Stimulated activated CD4-positive, alpha-beta T cell treated with anti-CD3 and anti-CD28 coated beads, Interleukin-1b, Interleukin-23, amount 100 ng/mL, for 24 hours (primary cell): ENCODE measurements at regions not wholly inside any gene's neighbourhood (a gene's known extent, or its start where the extent isn't known, plus 50 kb on each side); places are given as distances from the start of the nearest gene placed in this dataset.

Source experiments
- DNase-seq, 4 experiments: peaks; one replicate each; pipeline ENCODE4 v3.0.0-alpha.2; 2020; ENCODE audit warnings: low read depth in 4 of 4, low spot score in 1 of 4

GRCh38 chr12:60308366-60308991 is 712.6 kb downstream of the SLC16A7 start:
- DNase-seq, result no peak

GRCh38 chr12:60311940-60312339 is 716.1 kb downstream of the SLC16A7 start:
- no peak for DNase-seq

- DNase-seq, result no peak
These were observed 721.5 kb downstream of the SLC16A7 start for GRCh38 chr12:60317361-60317760.

GRCh38 chr12:60324746-60325145 is 728.9 kb downstream of the SLC16A7 start:
- no peak for DNase-seq

- DNase-seq, result no peak
These were observed 737.6 kb downstream of the SLC16A7 start for GRCh38 chr12:60333461-60333860.

- DNase-seq, result no peak
These were observed 739.9 kb downstream of the SLC16A7 start for GRCh38 chr12:60335745-60336144.

- no peak for DNase-seq
These were observed 742.2 kb downstream of the SLC16A7 start for GRCh38 chr12:60337839-60338549.

GRCh38 chr12:60345442-60345841 is 749.6 kb downstream of the SLC16A7 start:
- no peak for DNase-seq

GRCh38 chr12:60349232-60349978 is 753.6 kb downstream of the SLC16A7 start:
- DNase-seq, result no peak

- DNase-seq, result no peak
These were observed 791.5 kb downstream of the SLC16A7 start for GRCh38 chr12:60387356-60387755.

GRCh38 chr12:60391051-60391450 is 795.2 kb downstream of the SLC16A7 start:
- DNase-seq, result no peak

GRCh38 chr12:60391791-60392190 is 796.0 kb downstream of the SLC16A7 start:
- DNase-seq, result no peak

GRCh38 chr12:60393093-60393492 is 797.3 kb downstream of the SLC16A7 start:
- DNase-seq, result no peak

GRCh38 chr12:60394665-60395064 is 798.8 kb downstream of the SLC16A7 start:
- no peak for DNase-seq

GRCh38 chr12:60398547-60398946 is 802.7 kb downstream of the SLC16A7 start:
- DNase-seq, result no peak

- no peak for DNase-seq
These were observed 803.2 kb downstream of the SLC16A7 start for GRCh38 chr12:60399064-60399463.

GRCh38 chr12:60402996-60403395 is 807.2 kb downstream of the SLC16A7 start:
- no peak for DNase-seq

GRCh38 chr12:60415351-60415750 is 819.5 kb downstream of the SLC16A7 start:
- no peak for DNase-seq

- no peak for DNase-seq
These were observed 824.2 kb downstream of the SLC16A7 start for GRCh38 chr12:60419986-60420385.

GRCh38 chr12:60421741-60422140 is 825.9 kb downstream of the SLC16A7 start:
- no peak for DNase-seq

GRCh38 chr12:60437297-60437696 is 841.5 kb downstream of the SLC16A7 start:
- DNase-seq, result no peak

- DNase-seq, result no peak
These were observed 845.7 kb downstream of the SLC16A7 start for GRCh38 chr12:60441577-60441976.
